Femur (tissue), 1 donor: ENCODE measurements at regions not wholly inside any gene's neighbourhood (a gene's known extent, or its start where the extent isn't known, plus 50 kb on each side); places are given as distances from the start of the nearest gene placed in this dataset.
A peak's percentile ranks its signal among the peaks of the same experiment; 100 is the strongest.

Experiments used
- DNase-seq: peaks from one replicate; pipeline ENCODE4 v3.0.0-alpha.2; 2017

DNA sequence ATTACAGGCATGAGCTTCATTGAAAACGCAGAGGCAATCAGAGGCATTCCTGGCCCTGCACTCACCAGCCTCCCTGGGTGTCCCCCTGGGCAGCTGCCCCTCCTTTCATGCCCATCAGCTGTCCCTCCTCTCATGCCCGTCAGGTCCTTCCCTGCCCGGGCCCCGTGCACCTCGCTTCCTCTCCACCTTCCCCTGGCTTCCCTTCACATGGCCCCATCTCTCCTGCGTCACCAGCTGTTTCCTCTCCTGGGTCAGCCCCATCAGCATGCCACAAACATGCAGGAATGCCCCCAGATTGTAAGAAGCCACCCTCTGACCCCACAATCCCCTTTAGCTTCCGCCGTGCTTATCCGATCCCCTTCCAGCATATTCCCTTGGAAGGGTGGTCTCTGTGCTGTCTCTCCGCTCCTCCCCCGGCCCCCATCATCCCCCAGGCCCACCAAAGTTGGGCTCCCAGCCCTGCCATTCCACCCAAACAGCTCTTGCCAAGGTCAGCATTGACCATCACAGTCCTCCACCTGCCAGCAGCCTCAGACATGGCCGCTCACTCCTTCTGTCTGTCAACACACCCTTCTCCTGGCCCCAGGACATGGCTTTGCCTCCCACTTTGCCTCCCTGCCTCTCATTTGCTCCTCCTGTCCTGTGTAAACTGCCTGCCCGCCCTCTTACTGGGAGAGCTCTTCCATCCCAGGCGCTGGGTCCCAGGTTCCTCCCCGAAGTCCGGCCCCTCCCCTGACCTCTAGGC lies 98.6 kb upstream of the IER5L start:
- DNase-seq: no peak

GRCh38 chr9:129275626-129276247 lies 97.7 kb upstream of the IER5L start:
- DNase-seq: no peak

DNA sequence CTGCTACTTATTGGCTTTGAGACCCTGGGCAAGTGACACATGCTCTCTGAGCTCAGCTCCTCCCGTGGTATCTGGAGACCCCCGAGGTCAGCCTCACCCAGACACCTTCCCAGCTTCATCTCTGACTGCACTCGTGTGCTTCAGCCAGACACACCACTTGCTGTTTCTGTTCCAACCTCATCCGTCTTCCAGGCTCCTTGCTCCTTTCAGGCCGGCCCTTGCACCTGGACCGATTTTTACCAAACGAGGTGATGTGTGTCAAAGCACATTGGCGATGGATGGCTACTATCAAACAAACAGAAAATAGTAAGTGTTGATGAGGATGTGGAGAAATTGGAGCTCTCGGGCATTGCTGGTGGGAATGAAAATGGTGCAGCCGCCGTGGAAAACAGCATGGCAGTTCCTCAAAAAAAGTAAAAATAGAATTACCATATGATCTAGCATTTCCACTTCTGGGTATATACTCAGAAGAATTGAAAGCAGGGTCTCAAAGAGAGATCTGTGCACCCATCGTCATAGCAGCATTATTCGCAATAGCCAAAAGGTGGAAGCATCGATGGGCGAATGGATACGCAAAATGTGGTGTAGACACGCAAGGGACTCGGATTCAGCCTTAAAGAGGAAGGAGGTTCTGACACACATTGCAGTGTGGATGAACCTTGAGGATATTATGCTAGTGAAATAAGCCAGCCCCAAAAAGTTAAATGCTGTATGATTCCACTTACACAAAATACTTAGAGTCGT lies 96.1 kb upstream of the IER5L start:
- no peak for DNase-seq

GRCh38 chr9:129273136-129273895 lies 95.3 kb upstream of the IER5L start:
- DNase-seq: no peak

DNA sequence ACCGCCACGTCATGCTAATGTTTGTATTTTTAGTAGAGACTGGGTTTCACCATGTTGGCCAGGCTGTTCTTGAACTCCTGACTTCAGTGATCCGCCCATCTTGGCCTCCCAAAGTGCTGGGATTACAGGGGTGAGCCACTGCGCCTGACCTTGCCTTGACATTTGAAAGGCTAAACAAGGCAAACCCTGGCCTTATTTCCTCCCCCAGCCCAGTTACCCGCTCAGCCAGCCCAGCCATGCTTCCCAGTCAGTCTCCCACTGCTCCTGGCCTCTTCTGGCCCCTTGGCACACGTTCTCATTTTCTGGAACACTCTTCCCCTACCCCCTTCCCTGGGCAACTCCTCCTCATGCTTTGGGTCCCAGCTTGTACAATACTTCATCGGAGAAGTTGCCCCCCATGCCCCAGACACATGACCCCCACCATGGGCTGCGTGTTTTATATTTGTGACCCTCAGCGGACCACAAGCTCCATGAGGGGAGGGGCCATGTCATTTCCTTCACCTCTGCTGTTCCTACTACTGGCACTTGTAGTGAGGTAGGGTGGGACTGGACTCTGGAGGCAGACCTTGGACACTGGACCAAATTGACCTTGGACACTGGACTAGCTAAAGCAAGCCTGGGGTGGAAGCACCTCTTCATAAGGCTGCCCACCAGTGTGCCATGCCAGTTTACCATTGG lies 94.4 kb upstream of the IER5L start:
- no peak for DNase-seq

DNA sequence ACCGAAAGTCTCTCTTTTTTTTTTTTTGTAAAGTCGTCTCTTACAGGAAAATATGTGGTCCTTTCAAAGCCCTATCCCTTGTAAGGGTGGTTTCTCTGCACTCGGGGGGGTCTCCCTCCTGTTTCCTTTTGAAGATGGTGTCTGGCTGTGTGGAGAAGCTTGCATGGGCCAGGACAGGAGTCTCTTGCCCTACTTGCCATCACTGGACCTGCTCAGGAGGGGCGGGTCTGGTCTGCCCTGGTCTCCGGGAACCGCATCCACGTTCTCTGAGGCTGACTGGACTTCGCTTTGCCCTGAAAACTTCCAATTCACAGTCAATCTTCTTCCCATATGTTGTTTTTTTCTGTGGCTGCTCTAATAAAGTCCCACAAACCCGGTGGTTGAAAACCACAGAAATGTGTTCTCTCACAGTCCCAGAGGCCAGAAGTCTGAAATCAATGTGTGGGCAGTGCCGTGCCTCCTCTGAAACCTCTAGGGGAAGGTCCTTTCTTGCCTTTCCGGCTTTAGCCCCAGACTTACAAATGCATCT lies 92.9 kb upstream of the IER5L start:
- peak; percentile 51 for DNase-seq

- no peak for DNase-seq
Measured at GRCh38 chr9:129270205-129270604, 92.1 kb upstream of the IER5L start.

DNA sequence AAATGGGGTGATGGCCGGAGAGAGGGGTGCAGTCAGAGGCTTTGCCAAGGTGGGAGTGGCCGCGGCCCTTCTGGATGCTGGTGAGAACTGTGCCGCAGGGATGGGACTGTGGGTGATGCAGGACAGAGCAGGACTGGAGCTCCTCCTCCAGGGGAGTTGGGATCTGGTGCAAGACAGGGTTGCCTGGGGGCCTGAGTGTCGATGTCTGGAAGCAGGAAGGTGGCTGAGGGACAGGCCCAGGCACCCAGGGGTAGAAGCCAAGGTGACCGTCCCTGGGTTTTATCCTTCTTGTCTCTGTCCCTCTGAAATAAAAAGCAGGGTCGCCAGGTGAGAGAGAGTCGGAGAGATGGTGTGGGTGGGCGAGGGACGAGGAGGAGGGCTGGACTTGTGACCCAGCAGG lies 89.1 kb upstream of the IER5L start:
- no peak for DNase-seq

DNA sequence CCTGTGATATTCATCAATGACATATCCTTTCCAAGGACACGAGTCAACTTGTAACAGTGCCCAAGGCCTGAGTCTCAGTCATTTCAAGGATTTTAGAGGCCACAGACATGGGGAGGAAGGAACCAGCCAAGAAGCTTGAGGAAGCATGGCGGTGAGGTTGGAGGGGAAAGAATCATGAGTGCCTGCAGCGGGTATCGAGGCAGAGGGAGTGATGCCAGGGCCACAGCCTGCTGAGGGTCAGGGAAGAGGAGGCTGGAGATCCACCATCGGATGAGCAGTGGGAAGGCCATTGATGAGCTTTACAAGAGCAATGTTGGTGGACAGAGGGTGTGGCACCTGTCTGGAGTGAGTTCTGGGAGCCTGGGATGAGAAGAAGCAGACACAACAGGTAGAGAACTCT lies 88.5 kb upstream of the IER5L start:
- DNase-seq: no peak

- no peak for DNase-seq
Measured at GRCh38 chr9:129264388-129264787, 86.3 kb upstream of the IER5L start.

GRCh38 chr9:129263836-129264235 lies 85.8 kb upstream of the IER5L start:
- DNase-seq: no peak

DNA sequence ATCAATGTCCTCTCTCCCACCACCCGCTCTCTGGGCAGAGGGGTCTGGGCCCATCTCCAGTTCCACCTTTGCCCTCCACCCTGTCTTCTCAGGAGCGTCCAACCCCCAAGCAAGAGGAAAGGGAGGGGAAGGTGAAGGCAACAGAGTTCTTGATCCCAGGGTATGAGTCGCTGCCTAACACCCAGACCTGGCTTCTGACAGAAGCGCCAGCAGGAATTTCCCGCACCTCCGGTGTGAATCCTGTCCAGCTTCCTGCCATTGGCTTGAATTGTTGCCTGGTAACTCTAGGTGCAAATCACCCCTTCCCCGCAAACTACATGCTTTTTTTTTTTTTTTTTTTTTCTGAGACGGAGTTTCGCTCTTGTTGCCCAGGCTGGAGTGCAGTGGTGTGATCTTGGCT lies 84.2 kb upstream of the IER5L start:
- DNase-seq: no peak

- no peak for DNase-seq
Measured at GRCh38 chr9:129259375-129259774, 81.3 kb upstream of the IER5L start.

- no peak for DNase-seq
Measured at GRCh38 chr9:129258823-129259301, 80.8 kb upstream of the IER5L start.

DNA sequence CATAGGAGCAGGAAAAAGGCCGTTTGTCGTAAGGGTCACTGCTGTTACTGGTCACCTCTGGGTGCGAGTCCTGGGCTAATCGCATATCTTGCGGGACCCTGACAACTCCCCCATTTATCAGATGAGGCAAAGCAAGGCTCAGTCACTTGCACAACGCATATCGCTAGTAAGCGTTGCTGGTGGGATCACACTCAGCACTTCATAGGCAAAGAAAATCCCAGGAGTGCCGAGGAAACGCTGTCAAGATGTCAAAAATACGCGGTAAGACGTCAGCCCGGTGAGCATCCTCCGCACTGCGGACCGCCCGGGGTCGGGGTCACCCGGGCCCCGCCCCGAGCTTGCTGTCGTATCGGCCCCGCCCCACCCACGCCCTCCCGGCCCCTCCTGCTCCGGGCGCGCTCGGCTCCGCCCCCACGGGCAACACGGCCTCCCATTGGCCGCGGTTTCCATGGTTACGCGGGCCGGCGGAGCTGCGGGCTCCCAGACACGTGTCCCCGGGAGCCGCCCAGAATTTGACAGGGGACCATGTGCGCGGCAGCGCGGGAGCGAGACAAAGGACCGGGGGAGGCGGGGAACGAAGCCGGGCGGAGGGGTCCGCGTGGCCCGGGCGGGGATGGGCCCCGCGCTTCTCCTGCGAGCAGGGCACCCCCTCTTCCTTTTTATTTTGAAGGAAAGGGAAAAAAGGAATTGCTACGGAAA lies 80.2 kb upstream of the IER5L start:
- DNase-seq: peak; percentile 94

- DNase-seq: peak; percentile 15
Measured at GRCh38 chr9:129256959-129257713, 79.1 kb upstream of the IER5L start.

GRCh38 chr9:129254566-129255287 lies 76.7 kb upstream of the IER5L start:
- no peak for DNase-seq

GRCh38 chr9:129253803-129254381 lies 75.8 kb upstream of the IER5L start:
- DNase-seq: peak; percentile 86

- DNase-seq: peak; percentile 82
Measured at GRCh38 chr9:129252937-129253802, 75.1 kb upstream of the IER5L start.
